ENCODE measurements at regions not wholly inside any gene's neighbourhood (a gene's known extent, or its start where the extent isn't known, plus 50 kb on each side); places are given as distances from the start of the nearest gene placed in this dataset.
"Not testable (repeated sequence)": the region's sequence is repeated elsewhere in the genome, so short reads cannot be mapped to it uniquely, and the experiment has no call there.

DNA sequence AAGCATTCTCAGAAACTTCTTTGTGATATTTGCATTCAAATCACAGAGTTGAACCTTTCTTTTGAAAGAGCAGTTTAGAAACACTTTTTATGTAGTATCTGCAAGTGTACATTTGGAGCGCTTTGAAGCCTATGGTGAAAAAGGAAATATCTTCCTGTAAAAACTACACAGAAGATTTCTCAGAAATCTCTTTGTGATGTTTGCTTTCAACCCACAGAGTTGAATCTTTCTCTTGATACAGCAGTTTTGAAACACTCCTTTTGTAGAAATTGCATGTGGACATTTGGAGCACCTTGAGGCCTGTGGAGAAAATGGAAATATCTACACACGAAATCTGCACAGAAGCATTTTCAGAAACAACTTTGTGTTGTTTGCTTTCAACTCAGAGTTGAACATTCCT, 612.3 kb upstream of the ZNF337 start:
- no peaks in the 10 kb centered on the region for H3K36me3 ChIP-seq (ENCODE audit: control insufficient read depth in 4 of 4, insufficient read depth in 4 of 4, low read length in 3 of 4)
- DNase-seq = no peak
- POLR2A ChIA-PET = no interaction called here
- H3K4me1 ChIP-seq (ENCODE audit: control extremely low read depth in 1 of 4, control insufficient read depth in 4 of 4, insufficient read depth in 4 of 4, low read length in 3 of 4) = no peaks in the 10 kb centered on the region
- no peaks in the 10 kb centered on the region for H3K9me3 ChIP-seq (ENCODE audit: control extremely low read depth in 1 of 5, control insufficient read depth in 4 of 5, insufficient read depth in 2 of 5, low read depth in 1 of 5, low read length in 4 of 5)
- no peak overlapping the region for H3K4me3 ChIP-seq (ENCODE audit: control insufficient read depth in 1 of 7, extremely low read depth in 1 of 7, insufficient read depth in 4 of 7, low read depth in 2 of 7, low read length in 6 of 7)
- CTCF ChIA-PET = no interaction called here
- WGBS (ENCODE audit: insufficient coverage) = 40% methylated on average over 1 of the region's 2 CpGs
- no peak overlapping the region for H3K27ac ChIP-seq (ENCODE audit: insufficient read depth in 1 of 2, low read depth in 1 of 2, low read length in 2 of 2, poor library complexity in 1 of 2, severe bottlenecking in 2 of 2)
- no peaks in the 10 kb centered on the region for H3K27me3 ChIP-seq (replicated peaks in 2 of 5; ENCODE audit: control insufficient read depth in 4 of 5, insufficient read depth in 5 of 5, low read length in 4 of 5)

DNA sequence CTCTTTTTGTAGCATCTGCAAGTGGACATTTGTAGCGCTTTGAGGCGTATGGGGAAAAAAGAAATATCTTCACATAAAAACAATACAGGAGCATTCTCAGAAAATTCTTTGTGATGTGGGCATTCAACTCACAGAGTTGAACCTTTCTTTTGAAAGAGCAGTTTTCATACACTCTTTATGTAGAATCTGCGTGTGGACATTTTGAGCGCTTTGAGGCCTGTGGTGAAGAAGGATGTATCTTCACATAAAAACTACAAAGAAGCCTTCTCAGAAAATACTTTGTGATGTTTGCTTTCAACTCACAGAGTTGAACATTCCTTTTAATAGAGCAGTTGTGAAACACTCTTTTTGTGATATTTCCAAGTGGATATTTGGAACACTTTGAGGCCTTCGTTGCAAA, 598.4 kb upstream of the ZNF337 start:
- Histone ChIP-seq H3K9me3 (ENCODE audit: control extremely low read depth in 1 of 5, control insufficient read depth in 4 of 5, insufficient read depth in 2 of 5, low read depth in 1 of 5, low read length in 4 of 5) (peaks cover 0 to 2% (median 0%) of the 10 kb centered on the region in 5 experiments), H3K4me1 (ENCODE audit: control extremely low read depth in 1 of 4, control insufficient read depth in 4 of 4, insufficient read depth in 4 of 4, low read length in 3 of 4) (no peaks in the 10 kb centered on the region), H3K36me3 (ENCODE audit: control insufficient read depth in 4 of 4, insufficient read depth in 4 of 4, low read length in 3 of 4) (no peaks in the 10 kb centered on the region), H3K4me3 (ENCODE audit: control insufficient read depth in 1 of 7, extremely low read depth in 1 of 7, insufficient read depth in 4 of 7, low read depth in 2 of 7, low read length in 6 of 7) (no peak overlapping the region), H3K27ac (ENCODE audit: insufficient read depth in 1 of 2, low read depth in 1 of 2, low read length in 2 of 2, poor library complexity in 1 of 2, severe bottlenecking in 2 of 2) (no peak overlapping the region), H3K27me3 (replicated peaks in 2 of 5; ENCODE audit: control insufficient read depth in 4 of 5, insufficient read depth in 5 of 5, low read length in 4 of 5) (no peaks in the 10 kb centered on the region)
- no peak for DNase-seq
- POLR2A ChIA-PET = no interaction called here
- WGBS (ENCODE audit: insufficient coverage) = 100% methylated on average over 1 of the region's 5 CpGs
- CTCF ChIA-PET = no interaction called here

DNA sequence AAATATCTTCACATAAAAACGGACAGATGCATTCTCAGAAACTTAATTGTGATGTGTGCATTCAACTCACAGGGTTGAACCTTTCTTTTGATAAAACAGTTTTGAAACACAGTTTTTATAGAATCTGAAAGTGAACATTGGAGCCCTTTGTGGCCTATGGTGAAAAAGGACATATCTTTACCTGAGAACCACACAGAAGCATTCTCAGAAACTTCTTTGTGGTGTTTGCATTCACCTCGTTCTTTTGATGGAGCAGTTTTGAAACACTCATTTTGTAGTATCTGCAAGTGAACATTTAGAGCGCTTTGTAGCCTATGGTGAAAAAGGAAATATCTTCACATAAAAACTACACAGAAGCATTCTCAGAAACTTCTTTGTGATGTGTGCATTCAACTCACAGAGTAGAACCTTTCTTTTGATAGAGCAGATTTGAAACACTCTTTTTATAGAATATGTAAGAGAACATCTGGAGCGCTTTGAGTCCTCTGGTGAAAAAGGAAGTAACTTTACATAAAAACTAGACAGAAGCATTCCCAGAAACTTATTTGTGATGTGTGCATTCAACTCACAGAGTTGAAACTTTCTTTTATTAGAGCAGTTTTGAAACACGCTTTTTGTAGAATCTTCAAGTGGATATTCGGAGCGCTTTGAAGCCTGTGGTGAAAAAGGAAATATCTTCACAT, 591.9 kb upstream of the ZNF337 start:
- H3K27me3 ChIP-seq (replicated peaks in 2 of 5; ENCODE audit: control insufficient read depth in 4 of 5, insufficient read depth in 5 of 5, low read length in 4 of 5); POLR2A ChIA-PET; H3K36me3 ChIP-seq (ENCODE audit: control insufficient read depth in 4 of 4, insufficient read depth in 4 of 4, low read length in 3 of 4); H3K9me3 ChIP-seq (ENCODE audit: control extremely low read depth in 1 of 5, control insufficient read depth in 4 of 5, insufficient read depth in 2 of 5, low read depth in 1 of 5, low read length in 4 of 5); DNase-seq; CTCF ChIA-PET; H3K27ac ChIP-seq (ENCODE audit: insufficient read depth in 1 of 2, low read depth in 1 of 2, low read length in 2 of 2, poor library complexity in 1 of 2, severe bottlenecking in 2 of 2); H3K4me3 ChIP-seq (ENCODE audit: control insufficient read depth in 1 of 7, extremely low read depth in 1 of 7, insufficient read depth in 4 of 7, low read depth in 2 of 7, low read length in 6 of 7); H3K4me1 ChIP-seq (ENCODE audit: control extremely low read depth in 1 of 4, control insufficient read depth in 4 of 4, insufficient read depth in 4 of 4, low read length in 3 of 4): not testable (repeated sequence)
- WGBS (ENCODE audit: insufficient coverage) = 100% methylated on average over 3 of the region's 7 CpGs

DNA sequence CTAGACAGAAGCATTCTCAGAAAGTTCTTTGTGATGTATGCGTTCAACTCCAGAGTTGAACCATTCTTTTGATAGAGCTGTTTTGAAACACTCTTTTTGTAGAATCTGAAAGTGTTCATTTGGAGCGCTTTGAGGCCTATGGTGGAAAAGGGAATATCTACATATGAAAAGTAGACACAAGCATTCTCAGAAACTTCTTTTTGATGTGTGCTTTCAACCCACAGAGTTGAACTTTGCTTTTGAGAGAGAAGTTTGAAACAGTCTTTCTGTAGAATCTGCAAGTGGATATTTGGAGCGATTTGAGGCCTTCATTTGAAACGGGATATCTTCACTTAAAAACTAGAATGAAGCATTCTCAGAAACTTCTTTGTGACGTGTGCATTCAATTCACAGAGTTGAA, 582.6 kb upstream of the ZNF337 start:
- no peak for DNase-seq
- CTCF ChIA-PET = no interaction called here
- WGBS (ENCODE audit: insufficient coverage) = 100% methylated on average over 1 of the region's 5 CpGs

DNA sequence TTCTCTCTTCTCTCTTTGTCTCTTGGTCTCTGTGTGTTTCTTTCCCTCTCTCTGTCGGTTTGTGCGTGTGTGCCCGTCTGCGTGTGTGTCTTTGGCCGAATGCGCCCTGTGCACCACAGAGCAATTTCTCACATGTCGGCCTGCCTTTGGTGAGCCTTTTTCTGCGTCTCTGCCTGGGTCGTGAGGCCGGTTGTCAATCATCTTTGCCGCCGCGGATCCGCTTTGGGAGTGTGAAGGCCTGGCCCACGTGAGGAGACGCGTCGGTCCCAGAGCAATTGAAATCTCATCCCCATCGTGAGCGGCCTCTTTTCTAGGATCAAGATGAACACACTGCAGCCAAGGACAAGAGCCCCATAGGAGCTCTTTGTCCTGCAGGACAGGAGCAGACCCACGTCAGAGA, 580.7 kb upstream of the ZNF337 start:
- WGBS (ENCODE audit: insufficient coverage) = 94% methylated on average over 21 of the region's 21 CpGs
- no peaks in the 10 kb centered on the region for H3K4me1 ChIP-seq (ENCODE audit: control extremely low read depth in 1 of 4, control insufficient read depth in 4 of 4, insufficient read depth in 4 of 4, low read length in 3 of 4)
- no peak overlapping the region for H3K4me3 ChIP-seq (ENCODE audit: control insufficient read depth in 1 of 7, extremely low read depth in 1 of 7, insufficient read depth in 4 of 7, low read depth in 2 of 7, low read length in 6 of 7)
- DNase-seq = no peak
- H3K9me3 ChIP-seq (ENCODE audit: control extremely low read depth in 1 of 5, control insufficient read depth in 4 of 5, insufficient read depth in 2 of 5, low read depth in 1 of 5, low read length in 4 of 5) = peaks cover 0 to 10% (median 0%) of the 10 kb centered on the region in 5 experiments
- no peaks in the 10 kb centered on the region for H3K36me3 ChIP-seq (ENCODE audit: control insufficient read depth in 4 of 4, insufficient read depth in 4 of 4, low read length in 3 of 4)
- CTCF ChIA-PET = no interaction called here
- H3K27me3 ChIP-seq (replicated peaks in 2 of 5; ENCODE audit: control insufficient read depth in 4 of 5, insufficient read depth in 5 of 5, low read length in 4 of 5) = peaks cover 0 to 7% (median 0%) of the 10 kb centered on the region in 5 experiments
- H3K27ac ChIP-seq (ENCODE audit: insufficient read depth in 1 of 2, low read depth in 1 of 2, low read length in 2 of 2, poor library complexity in 1 of 2, severe bottlenecking in 2 of 2) = no peak overlapping the region
- POLR2A ChIA-PET = no interaction called here

More for the DNA sequence above, 582.6 kb upstream of the ZNF337 start:
- Histone ChIP-seq H3K36me3 (ENCODE audit: control insufficient read depth in 4 of 4, insufficient read depth in 4 of 4, low read length in 3 of 4) (no peaks in the 10 kb centered on the region), H3K4me1 (ENCODE audit: control extremely low read depth in 1 of 4, control insufficient read depth in 4 of 4, insufficient read depth in 4 of 4, low read length in 3 of 4) (no peaks in the 10 kb centered on the region), H3K4me3 (ENCODE audit: control insufficient read depth in 1 of 7, extremely low read depth in 1 of 7, insufficient read depth in 4 of 7, low read depth in 2 of 7, low read length in 6 of 7) (no peak overlapping the region), H3K9me3 (ENCODE audit: control extremely low read depth in 1 of 5, control insufficient read depth in 4 of 5, insufficient read depth in 2 of 5, low read depth in 1 of 5, low read length in 4 of 5) (peaks cover 0 to 10% (median 0%) of the 10 kb centered on the region in 5 experiments), H3K27me3 (replicated peaks in 2 of 5; ENCODE audit: control insufficient read depth in 4 of 5, insufficient read depth in 5 of 5, low read length in 4 of 5) (peaks cover 0 to 7% (median 0%) of the 10 kb centered on the region in 5 experiments), H3K27ac (ENCODE audit: insufficient read depth in 1 of 2, low read depth in 1 of 2, low read length in 2 of 2, poor library complexity in 1 of 2, severe bottlenecking in 2 of 2) (no peak overlapping the region)
- POLR2A ChIA-PET = no interaction called here

DNA sequence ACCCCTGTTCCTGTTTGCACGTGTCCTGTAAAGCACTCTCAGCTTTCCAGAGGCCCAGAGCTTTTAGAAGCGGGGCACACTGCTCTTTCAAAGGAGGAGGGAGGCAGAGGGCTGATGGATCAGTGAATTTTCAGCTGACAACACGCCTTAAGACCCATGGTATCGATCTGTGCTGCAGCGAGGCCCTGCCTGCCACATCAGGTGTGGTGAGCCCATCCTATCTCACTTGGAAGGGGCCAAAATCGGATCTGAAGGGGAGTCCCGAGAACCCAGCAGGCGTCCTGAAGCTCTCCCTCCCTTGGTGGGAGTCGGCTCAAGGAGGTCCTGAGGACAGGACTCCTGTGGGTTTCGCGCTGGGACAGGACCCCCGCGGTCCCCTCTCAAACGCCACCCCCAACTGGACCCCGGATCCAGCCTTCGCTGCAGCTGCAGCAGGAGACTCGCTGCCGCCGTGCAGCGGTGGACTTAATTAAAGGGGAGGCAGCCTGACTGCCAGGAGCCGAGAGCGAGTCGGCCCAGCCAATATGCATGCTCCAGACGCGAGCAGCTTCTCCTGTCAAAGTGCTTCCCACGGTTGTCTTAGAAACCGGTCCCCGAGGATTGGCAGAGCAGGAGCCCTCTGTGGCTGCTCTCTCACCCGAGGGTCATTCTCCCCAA, 580.0 kb upstream of the ZNF337 start:
- ChIA-PET POLR2A (no interaction called here), CTCF (no interaction called here)
- no peak overlapping the region for H3K27ac ChIP-seq (ENCODE audit: insufficient read depth in 1 of 2, low read depth in 1 of 2, low read length in 2 of 2, poor library complexity in 1 of 2, severe bottlenecking in 2 of 2)
- peaks cover 0 to 10% (median 0%) of the 10 kb centered on the region in 5 experiments for H3K9me3 ChIP-seq (ENCODE audit: control extremely low read depth in 1 of 5, control insufficient read depth in 4 of 5, insufficient read depth in 2 of 5, low read depth in 1 of 5, low read length in 4 of 5)
- peaks cover 0 to 7% (median 0%) of the 10 kb centered on the region in 5 experiments for H3K27me3 ChIP-seq (replicated peaks in 2 of 5; ENCODE audit: control insufficient read depth in 4 of 5, insufficient read depth in 5 of 5, low read length in 4 of 5)
- WGBS (ENCODE audit: insufficient coverage) = 21% methylated on average over 27 of the region's 29 CpGs
- no peak overlapping the region for H3K4me3 ChIP-seq (ENCODE audit: control insufficient read depth in 1 of 7, extremely low read depth in 1 of 7, insufficient read depth in 4 of 7, low read depth in 2 of 7, low read length in 6 of 7)
- H3K36me3 ChIP-seq (ENCODE audit: control insufficient read depth in 4 of 4, insufficient read depth in 4 of 4, low read length in 3 of 4) = no peaks in the 10 kb centered on the region
- H3K4me1 ChIP-seq (ENCODE audit: control extremely low read depth in 1 of 4, control insufficient read depth in 4 of 4, insufficient read depth in 4 of 4, low read length in 3 of 4) = no peaks in the 10 kb centered on the region
- DNase-seq = no peak

DNA sequence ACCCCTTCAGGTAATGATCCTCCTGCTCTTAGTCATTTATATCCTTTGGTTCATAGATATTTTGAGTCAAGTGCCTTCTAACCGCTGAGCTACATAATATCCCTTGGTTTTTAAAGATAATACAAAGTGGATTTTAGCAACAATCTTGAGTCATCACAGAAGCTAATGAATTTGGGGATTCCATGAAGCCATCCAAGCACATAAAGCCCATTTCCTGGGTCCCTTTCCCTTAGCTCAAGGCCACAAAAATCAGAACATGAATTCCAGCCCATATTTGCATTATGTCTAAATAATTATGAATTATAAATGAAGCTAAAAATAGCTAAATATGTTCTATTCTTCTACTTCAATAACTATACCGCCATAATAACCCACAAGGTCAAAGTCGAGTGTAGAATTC, 572.1 kb upstream of the ZNF337 start:
- WGBS (ENCODE audit: insufficient coverage) = 60% methylated on average over 1 of the region's 3 CpGs
- H3K27ac ChIP-seq (ENCODE audit: insufficient read depth in 1 of 2, low read depth in 1 of 2, low read length in 2 of 2, poor library complexity in 1 of 2, severe bottlenecking in 2 of 2); POLR2A ChIA-PET; DNase-seq; H3K9me3 ChIP-seq (ENCODE audit: control extremely low read depth in 1 of 5, control insufficient read depth in 4 of 5, insufficient read depth in 2 of 5, low read depth in 1 of 5, low read length in 4 of 5); H3K4me3 ChIP-seq (ENCODE audit: control insufficient read depth in 1 of 7, extremely low read depth in 1 of 7, insufficient read depth in 4 of 7, low read depth in 2 of 7, low read length in 6 of 7); H3K36me3 ChIP-seq (ENCODE audit: control insufficient read depth in 4 of 4, insufficient read depth in 4 of 4, low read length in 3 of 4); CTCF ChIA-PET; H3K4me1 ChIP-seq (ENCODE audit: control extremely low read depth in 1 of 4, control insufficient read depth in 4 of 4, insufficient read depth in 4 of 4, low read length in 3 of 4); H3K27me3 ChIP-seq (replicated peaks in 2 of 5; ENCODE audit: control insufficient read depth in 4 of 5, insufficient read depth in 5 of 5, low read length in 4 of 5): not testable (repeated sequence)

Data from common myeloid progenitor, CD34-positive (primary cell).